ENCODE measurements at regions not wholly inside any gene's neighbourhood (a gene's known extent, or its start where the extent isn't known, plus 50 kb on each side); places are given as distances from the start of the nearest gene placed in this dataset.

DNA sequence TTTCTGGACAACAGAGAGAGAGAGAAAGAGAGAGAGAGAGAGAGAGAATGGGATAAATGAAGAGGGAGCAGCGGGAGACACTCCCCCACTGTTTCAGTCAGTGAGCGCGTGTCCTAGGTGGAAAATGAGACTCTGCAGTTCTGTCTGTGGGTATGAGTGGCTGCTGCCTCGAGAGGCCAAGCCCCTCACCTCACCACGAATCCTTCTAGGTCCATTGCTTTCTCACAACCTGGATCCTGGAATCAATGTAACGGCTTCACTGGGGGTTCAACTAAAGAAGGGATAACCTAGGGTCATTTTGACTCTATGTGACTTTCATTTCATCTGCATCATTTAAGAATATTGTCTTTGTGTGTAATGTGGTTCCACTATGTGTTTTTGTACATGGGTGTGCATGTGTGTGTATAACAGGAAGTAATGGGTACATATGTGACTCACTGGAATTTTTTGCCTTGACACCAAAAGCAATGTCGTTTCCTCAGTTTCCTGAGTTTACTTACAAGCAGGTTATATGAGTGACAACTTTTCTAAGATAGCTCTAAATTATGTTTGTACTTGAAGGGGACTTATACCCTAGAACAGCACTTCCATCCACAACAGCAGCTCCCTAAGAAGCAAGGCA is 221.4 kb upstream of the TRIB2 start:
- FAIRE-seq (no peak), DNase-seq (ENCODE audit: insufficient read length, low spot score) (no peak)

DNA sequence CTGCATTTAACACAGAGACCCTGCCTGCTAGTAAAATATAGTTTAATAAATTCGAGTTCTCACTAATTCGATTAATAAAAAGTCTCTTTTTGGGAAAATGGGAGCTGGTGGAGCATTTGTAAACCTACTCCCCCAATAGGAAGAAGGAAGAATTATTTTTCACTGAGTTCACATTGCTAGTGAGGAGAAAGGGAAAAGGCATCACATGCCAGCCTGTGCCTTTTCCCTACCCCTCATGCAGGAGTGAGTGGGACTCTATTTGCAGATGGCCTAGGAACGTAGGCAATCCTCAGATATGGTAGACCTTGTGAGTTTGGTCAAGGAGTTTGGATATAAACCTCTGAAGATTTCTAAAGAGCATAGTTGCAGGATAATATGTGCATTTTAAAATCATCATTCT is 218.4 kb upstream of the TRIB2 start:
- FAIRE-seq (no peak), DNase-seq (ENCODE audit: insufficient read length, low spot score) (no peak)

DNA sequence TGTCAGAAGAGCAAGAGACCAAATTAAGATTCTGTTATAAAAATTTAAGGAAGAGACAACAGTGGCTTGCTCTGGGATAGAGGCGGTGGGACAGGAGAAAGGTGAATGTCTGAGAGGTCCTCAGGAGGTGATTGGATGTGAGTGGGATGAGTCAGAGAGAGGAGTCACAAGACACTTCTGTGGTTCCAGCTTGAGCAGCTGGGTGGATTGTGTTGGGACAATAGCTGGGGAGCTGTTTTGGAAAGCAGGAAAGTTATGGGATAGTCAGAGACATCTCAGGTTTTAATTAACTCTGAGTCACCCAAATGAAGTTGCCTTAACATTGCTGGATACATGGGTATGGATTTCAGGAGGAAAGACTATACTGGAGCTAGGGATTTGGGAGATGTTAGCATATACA is 218.0 kb upstream of the TRIB2 start:
- FAIRE-seq (no peak), DNase-seq (ENCODE audit: insufficient read length, low spot score) (peak; percentile 23)

DNA sequence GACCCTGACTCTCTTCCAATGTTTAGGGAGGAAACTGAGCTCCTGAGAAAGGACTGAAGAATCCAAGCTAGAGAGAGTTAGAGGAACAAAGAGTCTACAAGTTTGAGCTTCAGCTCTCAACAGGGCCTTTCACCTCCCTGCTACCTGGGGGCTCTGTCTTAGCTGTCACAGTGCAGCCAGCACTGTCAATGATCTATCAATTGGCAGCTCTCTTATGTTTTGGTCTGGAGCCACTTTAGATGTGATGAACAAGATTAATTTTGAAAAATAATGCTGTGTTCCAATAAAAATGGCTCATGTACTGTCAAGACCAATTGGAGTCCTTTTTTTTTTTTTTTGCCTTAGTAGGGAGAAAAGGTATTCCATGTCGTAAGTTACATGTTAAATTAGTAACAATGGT is 215.8 kb upstream of the TRIB2 start:
- DNase-seq (ENCODE audit: insufficient read length, low spot score) (no peak), FAIRE-seq (no peak)

DNA sequence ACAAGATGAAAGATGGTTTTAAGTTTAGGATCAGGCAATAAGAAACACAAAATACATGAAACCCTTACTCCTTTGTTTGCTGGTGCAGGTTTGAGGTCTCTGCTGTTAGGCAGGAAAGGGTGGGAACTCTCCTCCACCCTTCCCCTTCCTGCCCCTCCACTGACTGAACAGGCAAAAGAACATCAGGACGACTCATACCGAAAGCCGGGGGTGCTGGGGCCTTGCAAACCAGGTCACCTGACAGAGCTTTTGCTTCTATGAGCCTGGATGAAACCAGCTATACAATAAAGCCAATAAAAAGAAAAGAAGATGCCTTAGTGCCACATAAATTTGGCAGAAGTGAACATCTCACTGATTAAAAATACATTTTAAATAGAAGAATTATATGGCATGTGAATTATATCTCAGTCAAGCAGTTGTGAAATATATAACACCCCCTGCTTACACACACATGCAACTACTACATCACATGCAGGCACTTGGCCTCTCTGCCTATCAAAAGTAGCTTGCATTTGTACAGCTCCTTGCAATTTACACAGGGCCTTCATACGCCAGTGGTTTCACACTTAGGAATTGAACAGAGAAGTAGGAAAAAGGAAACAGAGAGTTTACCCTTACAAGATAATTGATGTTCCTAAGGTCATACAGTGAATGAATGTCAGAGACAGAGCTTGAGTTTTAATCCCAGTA is 215.1 kb upstream of the TRIB2 start:
- FAIRE-seq: no peak

DNA sequence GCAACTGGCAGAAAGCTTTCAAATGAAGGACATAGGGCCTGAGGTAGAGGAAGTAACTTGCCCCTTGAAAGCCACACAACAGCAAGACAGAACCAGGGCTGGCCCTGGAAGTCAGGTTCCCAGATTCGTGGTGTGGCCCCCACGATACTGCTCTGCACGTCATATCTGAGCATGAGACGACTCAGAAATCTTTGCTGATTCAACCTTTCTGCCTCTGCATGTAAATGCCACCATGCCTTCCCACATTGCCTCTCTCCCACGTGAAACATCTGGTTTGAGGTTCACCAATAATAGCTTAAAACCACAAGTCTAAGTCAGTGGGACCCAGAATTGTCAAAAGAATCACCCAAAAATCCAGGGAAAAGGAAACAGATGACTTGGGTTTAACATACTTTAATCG is 214.0 kb upstream of the TRIB2 start:
- DNase-seq (ENCODE audit: insufficient read length, low spot score) (no peak), FAIRE-seq (no peak)

More for the DNA sequence above, 215.1 kb upstream of the TRIB2 start:
- DNase-seq (ENCODE audit: insufficient read length, low spot score): no peak

DNA sequence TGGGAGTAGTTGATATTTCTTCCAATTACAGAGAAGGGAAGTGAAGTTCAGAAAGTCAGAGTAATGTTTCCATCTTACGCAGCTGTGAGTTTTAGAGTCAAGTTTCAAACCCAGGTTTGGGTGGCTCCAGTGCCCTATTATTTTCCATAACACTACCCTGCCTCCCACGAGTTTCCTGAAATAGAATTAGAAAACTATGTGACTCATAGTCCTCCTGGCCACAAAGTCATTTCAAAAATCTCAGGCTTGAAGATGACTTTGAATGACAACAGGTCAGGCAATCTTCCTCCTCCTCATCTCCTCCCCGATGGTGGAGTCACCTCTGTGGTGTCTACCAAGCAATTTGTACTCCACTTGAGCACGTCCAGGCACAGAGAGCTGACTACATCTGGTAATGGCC is 212.3 kb upstream of the TRIB2 start:
- DNase-seq (ENCODE audit: insufficient read length, low spot score) (no peak), FAIRE-seq (no peak)

DNA sequence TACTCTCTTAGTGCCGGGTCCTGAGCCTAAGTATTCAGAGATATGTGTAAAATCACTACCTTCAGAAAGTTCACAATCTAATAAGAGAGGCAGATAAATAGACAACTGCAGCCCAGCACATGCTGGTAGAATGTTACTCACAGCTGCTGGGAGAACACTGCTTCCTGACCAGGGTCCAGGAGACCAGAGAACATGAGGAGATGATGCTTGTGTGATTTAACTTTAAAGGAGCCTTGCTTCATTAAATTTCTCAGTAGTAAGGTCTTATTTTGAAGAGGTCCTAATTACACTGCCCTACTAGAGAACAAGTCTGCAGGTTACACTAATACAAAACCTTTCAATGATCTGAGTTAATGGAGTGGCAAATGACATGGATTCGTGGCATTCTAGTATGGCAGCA is 209.9 kb upstream of the TRIB2 start:
- DNase-seq (ENCODE audit: insufficient read length, low spot score) (no peak), FAIRE-seq (no peak)

DNA sequence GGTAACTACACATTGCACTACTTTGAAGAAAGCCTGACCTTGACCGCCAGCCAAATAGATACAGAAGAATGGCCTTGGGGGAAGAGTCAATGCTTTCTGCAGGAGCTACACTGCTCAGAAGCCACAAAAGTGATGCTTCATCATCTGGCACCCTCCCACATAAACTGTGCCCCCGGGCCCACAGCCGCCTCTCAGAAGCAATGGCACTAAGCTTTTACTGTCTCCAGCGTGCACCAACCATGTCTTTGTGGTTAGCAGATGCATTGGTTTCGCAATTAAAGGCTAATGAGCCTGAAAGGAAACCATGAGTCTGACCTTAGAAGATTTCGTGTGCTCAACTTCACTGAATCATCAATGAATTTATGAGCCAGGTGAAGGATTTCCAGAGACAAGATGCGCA is 209.4 kb upstream of the TRIB2 start:
- FAIRE-seq (no peak), DNase-seq (ENCODE audit: insufficient read length, low spot score) (peak; percentile 59)

DNA sequence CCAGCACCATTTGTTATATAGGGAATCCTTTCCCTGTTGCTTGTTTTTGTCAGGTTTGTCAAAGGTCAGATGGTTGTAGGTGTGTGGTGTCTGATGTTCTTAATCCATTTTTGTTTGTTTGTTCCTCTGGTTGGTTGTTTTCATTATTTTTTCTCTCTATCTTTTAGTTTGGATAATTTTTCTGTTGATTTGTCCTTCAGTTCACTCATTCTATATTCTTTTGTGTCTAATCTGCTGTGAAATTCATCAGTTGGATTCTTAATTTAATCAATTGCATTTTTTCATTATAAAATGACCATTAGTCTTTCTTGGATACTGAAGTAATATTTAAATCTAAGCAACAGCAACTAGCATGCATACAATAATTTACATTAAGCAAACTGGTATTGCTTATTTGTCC is 206.7 kb upstream of the TRIB2 start:
- no peak for DNase-seq (ENCODE audit: insufficient read length, low spot score)
- no peak for FAIRE-seq

DNA sequence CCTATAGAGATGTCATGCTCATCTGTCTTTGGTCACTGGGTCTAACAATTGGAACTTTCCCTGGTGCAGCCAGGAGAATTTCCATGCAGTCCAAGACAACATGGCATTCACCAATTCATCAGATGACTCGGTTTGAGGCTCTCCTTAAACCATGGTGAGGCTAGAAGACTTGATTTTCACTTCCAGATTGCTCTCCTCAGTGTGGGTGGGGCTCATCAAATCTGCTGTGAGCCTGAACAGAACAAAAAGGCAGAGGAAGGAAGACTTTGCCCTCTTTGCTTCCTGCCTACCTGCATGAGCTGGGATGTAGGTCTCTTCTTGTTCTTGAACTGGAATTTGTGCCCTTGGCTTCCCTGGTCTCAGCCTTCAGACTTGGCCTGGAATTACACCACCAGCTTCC is 203.4 kb upstream of the TRIB2 start:
- no peak for FAIRE-seq

DNA sequence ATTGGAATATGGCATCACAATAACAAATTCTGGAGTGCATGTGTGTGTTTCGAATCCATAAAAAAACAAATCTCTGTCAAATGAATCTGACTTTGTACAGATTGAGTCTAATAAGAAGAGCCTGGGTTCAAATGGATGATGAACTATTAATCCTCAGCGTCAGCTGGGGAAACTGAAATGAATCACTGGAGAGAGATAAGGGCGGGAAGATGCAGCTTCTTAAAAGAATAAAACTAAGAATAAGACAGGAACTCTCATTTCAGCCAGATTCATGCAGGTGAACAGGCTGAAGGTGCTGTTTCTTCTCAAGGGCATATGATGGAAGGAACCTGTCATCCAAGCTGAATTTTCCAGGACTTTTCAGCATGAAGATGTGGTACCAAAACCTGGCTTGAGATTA is 202.6 kb upstream of the TRIB2 start:
- FAIRE-seq: no peak
- DNase-seq (ENCODE audit: insufficient read length, low spot score): no peak

More for the DNA sequence above, 203.4 kb upstream of the TRIB2 start:
- no peak for DNase-seq (ENCODE audit: insufficient read length, low spot score)

DNA sequence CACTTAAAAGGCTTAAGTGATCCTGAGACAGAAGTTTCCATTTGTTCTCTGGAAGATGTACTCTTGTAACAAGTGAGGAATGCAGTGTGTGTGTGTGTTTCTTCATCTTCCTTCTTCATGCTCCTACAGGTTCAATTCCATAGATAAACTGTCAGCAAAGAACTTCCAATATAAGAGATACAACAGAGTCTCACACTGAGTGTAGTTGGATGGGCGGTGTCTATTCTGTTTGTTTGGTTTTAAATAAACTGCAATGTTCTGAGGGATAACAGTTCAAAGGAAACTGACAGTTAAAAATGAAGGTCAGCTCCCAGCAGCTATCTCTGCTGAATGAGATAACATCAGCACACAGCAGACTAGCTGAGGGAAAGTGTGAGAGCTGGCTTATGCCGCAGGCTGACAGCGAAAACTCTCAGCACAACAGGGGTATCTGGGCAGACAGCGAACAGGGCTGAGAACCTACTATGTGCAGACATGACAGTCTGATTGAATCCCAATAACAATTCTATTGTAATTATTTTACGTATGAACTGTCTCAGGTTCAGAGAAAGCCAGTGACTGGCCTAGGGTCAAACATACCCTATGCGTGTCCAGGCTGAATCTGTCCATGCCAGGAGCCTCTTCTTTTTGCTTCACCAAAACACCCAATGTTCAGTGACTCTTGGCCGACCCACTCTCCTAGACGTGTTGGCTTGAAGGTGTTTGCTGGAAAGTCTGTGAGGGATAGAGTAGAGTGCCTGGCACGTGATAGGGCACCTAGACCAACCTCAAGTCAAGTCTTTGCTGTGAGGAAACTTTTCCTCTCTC is 201.9 kb upstream of the TRIB2 start:
- DNase-seq (ENCODE audit: insufficient read length, low spot score) (no peak), FAIRE-seq (no peak)

DNA sequence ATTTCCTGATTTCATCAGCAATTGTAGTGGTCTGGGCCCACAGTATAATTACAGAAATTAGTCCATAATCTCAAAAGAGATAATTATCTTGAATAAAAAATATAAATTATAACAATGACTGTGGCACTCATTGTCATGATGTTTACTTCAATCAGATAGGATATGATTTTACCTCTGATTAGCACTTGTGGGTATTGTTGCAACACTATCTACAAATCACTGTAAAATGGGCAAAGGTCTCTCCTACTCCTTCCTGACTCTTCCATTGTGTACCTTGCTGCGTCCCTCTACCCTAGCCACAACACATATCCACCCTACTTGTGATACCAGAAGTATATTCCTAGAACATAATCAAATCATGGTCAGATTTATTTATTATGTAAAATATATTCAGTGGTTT is 200.9 kb upstream of the TRIB2 start:
- FAIRE-seq (no peak), DNase-seq (ENCODE audit: insufficient read length, low spot score) (no peak)

DNA sequence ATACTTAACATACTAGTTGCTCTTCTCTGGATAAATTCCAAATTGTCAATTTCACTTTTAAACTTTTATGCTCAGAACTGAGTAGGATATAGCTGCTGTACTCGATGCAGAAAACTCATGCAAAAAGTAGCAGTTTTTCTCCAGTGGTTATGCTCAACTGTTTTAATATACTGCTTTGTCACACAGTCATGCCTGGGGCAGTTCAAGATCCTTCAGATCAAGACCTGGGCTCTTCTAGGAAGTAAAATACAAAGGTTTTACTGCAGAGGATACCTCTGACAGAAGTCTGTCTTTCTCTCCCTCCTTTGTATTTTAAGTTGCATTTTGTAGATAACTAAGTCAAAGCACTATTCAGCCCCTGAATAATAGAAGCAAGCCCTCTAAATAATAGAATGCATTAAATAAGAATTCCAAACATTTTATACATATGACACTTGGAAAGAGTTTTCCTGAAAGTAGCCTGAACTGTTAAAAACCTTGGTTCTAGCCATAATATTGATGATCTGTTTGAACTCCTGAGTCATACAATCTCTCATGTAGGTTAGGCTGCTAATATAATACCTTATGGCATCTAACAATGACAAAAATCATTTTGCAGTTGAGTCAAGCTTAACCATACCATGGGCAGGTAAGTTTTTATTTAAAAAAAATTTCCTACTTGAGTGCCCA is 183.3 kb upstream of the TRIB2 start:
- DNase-seq (ENCODE audit: insufficient read length, low spot score): no peak
- FAIRE-seq: no peak

DNA sequence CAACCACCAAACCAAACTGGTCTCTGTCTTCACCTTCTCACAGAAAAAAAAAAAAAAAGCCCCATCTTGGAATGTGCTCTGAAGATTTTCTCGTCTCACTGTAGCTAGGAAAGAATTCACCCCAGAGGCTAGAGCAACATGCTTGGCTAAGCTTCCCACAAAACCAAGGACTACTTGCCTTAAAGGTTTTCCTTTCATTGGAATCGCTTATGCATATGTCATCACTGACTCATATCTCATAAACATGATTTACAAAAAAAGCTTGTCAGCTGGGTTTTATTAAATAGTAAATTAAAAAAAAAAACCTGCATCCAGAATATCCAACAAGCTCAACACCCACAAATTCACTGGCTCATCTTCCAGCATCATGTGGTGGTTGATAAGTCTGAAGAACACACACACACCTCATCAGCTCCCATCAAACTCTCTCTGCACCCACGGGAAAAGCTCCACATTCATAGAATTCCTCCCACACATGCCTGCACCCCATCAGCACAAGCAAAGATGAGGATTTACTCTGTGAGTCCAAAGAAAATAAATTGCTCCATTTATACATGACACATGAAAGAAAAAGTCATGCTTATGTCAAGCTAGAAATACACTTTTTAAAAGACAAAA is 182.0 kb upstream of the TRIB2 start:
- peak; percentile 55 for FAIRE-seq
- DNase-seq (ENCODE audit: insufficient read length, low spot score): peak; percentile 58

DNA sequence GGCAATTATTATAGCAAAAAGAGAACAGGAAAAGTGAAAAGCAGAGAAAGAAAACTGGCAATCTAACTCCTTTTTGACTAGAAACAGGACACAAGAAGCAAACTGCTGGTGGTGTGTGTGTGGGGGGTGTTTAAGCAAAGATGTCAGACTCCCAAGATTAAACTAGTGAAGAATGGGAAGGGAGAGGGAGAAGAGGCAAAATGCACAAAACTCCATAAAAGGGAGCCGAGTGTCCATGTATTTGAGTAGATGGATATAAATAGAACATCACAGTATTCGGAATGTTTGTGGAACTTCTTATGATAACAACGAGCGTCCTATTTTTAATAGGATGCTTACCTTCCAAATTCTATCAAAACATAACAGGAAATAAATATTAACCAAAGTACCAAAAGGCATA is 179.8 kb upstream of the TRIB2 start:
- FAIRE-seq (no peak), DNase-seq (ENCODE audit: insufficient read length, low spot score) (no peak)

DNA sequence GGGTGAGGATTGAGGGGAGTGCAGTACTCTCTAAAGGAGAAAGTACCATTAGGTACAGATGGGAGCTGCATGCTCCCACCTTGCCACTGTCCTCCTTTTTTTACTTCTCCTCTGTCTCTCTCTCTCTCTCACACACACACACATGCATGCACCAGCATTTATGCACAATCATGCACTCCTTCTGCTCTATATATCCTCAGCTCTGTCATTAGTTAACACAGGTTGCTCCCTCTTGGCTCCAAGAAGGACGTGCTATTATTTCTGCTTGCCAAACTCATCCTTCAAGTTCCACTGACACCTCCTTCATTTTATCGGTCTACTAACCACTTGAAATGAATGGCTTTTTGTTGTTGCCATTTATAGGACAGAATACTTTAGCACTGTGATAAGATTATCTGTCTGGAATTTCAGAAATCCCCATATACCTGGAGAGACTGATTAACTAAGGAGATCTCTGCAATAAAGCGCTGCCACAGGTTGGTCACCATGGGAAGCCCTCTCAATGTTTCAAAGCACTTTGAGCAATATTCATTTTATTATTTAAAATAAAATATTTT is 178.5 kb upstream of the TRIB2 start:
- DNase-seq (ENCODE audit: insufficient read length, low spot score) (no peak), FAIRE-seq (no peak)

DNA sequence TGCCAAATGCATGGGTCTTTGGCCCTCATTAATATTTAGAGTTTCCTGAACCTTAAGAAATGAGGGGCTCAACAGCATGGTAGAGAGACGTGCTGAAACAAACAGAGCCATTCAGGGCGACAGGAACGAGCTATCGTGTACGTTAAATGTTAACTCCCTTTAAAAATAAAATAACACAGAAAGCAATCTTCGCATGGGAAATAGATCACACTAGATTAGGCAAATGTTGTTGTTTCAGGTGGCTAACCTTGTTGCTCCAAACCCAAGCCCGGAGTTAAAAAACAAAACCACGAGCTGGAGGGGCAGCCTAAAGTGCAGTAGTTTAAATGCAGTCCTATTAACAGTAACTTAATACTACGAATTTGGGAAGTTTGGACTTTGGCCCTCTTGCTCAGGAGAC is 177.4 kb upstream of the TRIB2 start:
- FAIRE-seq: no peak
- DNase-seq (ENCODE audit: insufficient read length, low spot score): no peak

DNA sequence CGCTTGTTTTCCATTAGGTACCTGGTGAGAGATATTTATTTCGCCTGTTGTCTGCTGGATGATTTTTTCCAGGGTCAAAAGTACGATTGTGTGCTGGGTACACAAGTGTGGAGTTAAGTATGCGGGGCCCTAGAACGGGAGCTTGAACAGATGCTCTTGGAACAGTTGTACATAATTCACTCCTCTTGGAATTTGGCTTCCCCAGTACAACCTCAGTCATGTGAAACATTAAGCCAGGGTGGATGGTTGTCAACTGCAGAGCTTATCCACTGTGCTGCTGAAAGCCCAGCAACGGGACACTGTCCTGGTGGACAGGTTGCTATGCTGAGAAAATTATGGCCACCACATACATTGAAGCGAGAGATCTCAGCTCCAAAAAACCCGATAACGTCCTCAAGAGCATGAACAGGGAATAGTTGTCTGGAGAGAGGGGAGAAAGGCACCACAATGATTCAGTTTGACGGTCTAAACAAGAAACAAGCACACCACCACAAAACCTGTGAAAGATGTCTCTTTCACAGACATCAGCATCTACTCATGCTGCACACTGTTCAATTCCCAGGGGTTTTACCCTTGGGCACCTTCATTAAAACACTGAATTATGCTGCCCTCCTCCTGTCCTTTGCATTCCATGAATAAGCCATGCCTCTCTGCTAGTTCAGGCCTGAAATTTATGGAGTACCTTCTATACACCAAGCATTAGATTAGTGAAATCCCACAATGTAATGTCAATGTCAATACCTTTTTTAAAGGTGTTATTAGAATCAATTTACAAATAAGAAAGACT is 176.8 kb upstream of the TRIB2 start:
- FAIRE-seq (no peak), DNase-seq (ENCODE audit: insufficient read length, low spot score) (no peak)
